Activated CD4-positive, alpha-beta T cell treated with anti-CD3 and anti-CD28 coated beads, Interleukin-2, amount 10 ng/mL, durations not matched to agents 24 days and 14 days (primary cell): ENCODE measurements at regions not wholly inside any gene's neighbourhood (a gene's known extent, or its start where the extent isn't known, plus 50 kb on each side); places are given as distances from the start of the nearest gene placed in this dataset.
"Not testable (repeated sequence)": the region's sequence is repeated elsewhere in the genome, so short reads cannot be mapped to it uniquely, and the experiment has no call there.

Source experiments
- DNase-seq: peaks from one replicate; pipeline ENCODE4 v3.0.0; 2022
- H3K27ac Mint-ChIP-seq: one replicate; pipeline ENCODE4 v1.8.0; 2022; ENCODE audit warnings: mild to moderate bottlenecking, mixed read lengths
- H3K27me3 Mint-ChIP-seq: one replicate; pipeline ENCODE4 v1.8.0; 2022; ENCODE audit warnings: mixed read lengths
- H3K36me3 Mint-ChIP-seq: one replicate; pipeline ENCODE4 v1.8.0; 2022; ENCODE audit warnings: low read depth, mild to moderate bottlenecking, mixed read lengths
- H3K4me1 Mint-ChIP-seq: one replicate; pipeline ENCODE4 v1.8.0; 2021; ENCODE audit warnings: mixed read lengths
- H3K4me3 Mint-ChIP-seq: one replicate; pipeline ENCODE4 v1.8.0; 2022; ENCODE audit warnings: mild to moderate bottlenecking, moderate library complexity, mixed read lengths
- H3K9me3 Mint-ChIP-seq: one replicate; pipeline ENCODE4 v1.8.0; 2021; ENCODE audit warnings: mixed read lengths
- intact Hi-C: fragments of 100-400 bp; cut with micrococcal nuclease; formaldehyde crosslinking; loops from one replicate; pipeline ENCODE4 v1.15.1; 2023

GRCh38 chr11:103594283-103594682 is 442.2 kb upstream of the DDI1 start:
- no peaks in the 10 kb centered on the region for H3K27me3 Mint-ChIP-seq
- intact Hi-C loops = no loop called here
- H3K36me3 Mint-ChIP-seq = no peaks in the 10 kb centered on the region
- no peaks in the 10 kb centered on the region for H3K9me3 Mint-ChIP-seq
- DNase-seq = no peak
- no peaks in the 10 kb centered on the region for H3K4me1 Mint-ChIP-seq
- no peak overlapping the region for H3K4me3 Mint-ChIP-seq
- no peak overlapping the region for H3K27ac Mint-ChIP-seq

GRCh38 chr11:103596315-103596714 is 440.1 kb upstream of the DDI1 start:
- H3K9me3 Mint-ChIP-seq = no peaks in the 10 kb centered on the region
- intact Hi-C loops = no loop called here
- no peak for DNase-seq
- H3K27me3 Mint-ChIP-seq = no peaks in the 10 kb centered on the region
- no peak overlapping the region for H3K4me3 Mint-ChIP-seq
- H3K36me3 Mint-ChIP-seq = no peaks in the 10 kb centered on the region
- no peak overlapping the region for H3K27ac Mint-ChIP-seq
- no peaks in the 10 kb centered on the region for H3K4me1 Mint-ChIP-seq

GRCh38 chr11:103601225-103601846 is 435.1 kb upstream of the DDI1 start:
- Mint-ChIP-seq H3K9me3 (no peaks in the 10 kb centered on the region), H3K4me3 (no peak overlapping the region), H3K27me3 (peaks cover 1% of the 10 kb centered on the region), H3K4me1 (no peaks in the 10 kb centered on the region), H3K27ac (no peak overlapping the region), H3K36me3 (no peaks in the 10 kb centered on the region)
- intact Hi-C loops = loop anchor here (1.0 to 10.0 kb wide), 3 partner anchors 275 to 565 kb away; no protein-coding TSS in a partner anchor
- peak; percentile 73 for DNase-seq

GRCh38 chr11:103602840-103603239 is 433.6 kb upstream of the DDI1 start:
- H3K4me3 Mint-ChIP-seq = no peak overlapping the region
- peaks cover 1% of the 10 kb centered on the region for H3K27me3 Mint-ChIP-seq
- no peak overlapping the region for H3K27ac Mint-ChIP-seq
- no peaks in the 10 kb centered on the region for H3K9me3 Mint-ChIP-seq
- intact Hi-C loops = loop anchor here (10.0 kb wide), 1 partner anchor 398 kb away; no protein-coding TSS in a partner anchor
- no peak for DNase-seq
- no peaks in the 10 kb centered on the region for H3K36me3 Mint-ChIP-seq
- no peaks in the 10 kb centered on the region for H3K4me1 Mint-ChIP-seq

- H3K36me3 Mint-ChIP-seq = no peaks in the 10 kb centered on the region
- no peak overlapping the region for H3K4me3 Mint-ChIP-seq
- no peak overlapping the region for H3K27ac Mint-ChIP-seq
- no peaks in the 10 kb centered on the region for H3K4me1 Mint-ChIP-seq
- H3K27me3 Mint-ChIP-seq = peaks cover 1% of the 10 kb centered on the region
- DNase-seq = no peak
- H3K9me3 Mint-ChIP-seq = no peaks in the 10 kb centered on the region
- intact Hi-C loops = loop anchor here (10.0 kb wide), 1 partner anchor 400 kb away; no protein-coding TSS in a partner anchor
Observed at GRCh38 chr11:103604310-103604709, 432.1 kb upstream of the DDI1 start.

- DNase-seq = no peak
- Mint-ChIP-seq H3K9me3 (no peaks in the 10 kb centered on the region), H3K27me3 (peaks cover 1% of the 10 kb centered on the region), H3K4me3 (no peak overlapping the region), H3K27ac (no peak overlapping the region), H3K36me3 (no peaks in the 10 kb centered on the region), H3K4me1 (no peaks in the 10 kb centered on the region)
- intact Hi-C loops = loop anchor here (10.0 kb wide), 1 partner anchor 404 kb away; no protein-coding TSS in a partner anchor
Observed at GRCh38 chr11:103608566-103608965, 427.9 kb upstream of the DDI1 start.

- no peak overlapping the region for H3K4me3 Mint-ChIP-seq
- H3K27ac Mint-ChIP-seq = no peak overlapping the region
- intact Hi-C loops = loop anchor here (10.0 kb wide), 1 partner anchor 405 kb away; no protein-coding TSS in a partner anchor
Observed at GRCh38 chr11:103609117-103610066, 427.0 kb upstream of the DDI1 start.

GRCh38 chr11:103610435-103610834 is 426.0 kb upstream of the DDI1 start:
- intact Hi-C loops = no loop called here
- Mint-ChIP-seq H3K4me1 (no peaks in the 10 kb centered on the region), H3K27ac (no peak overlapping the region), H3K9me3 (no peaks in the 10 kb centered on the region), H3K36me3 (no peaks in the 10 kb centered on the region), H3K27me3 (no peaks in the 10 kb centered on the region), H3K4me3 (no peak overlapping the region)
- DNase-seq = no peak

More at GRCh38 chr11:103609117-103610066, 427.0 kb upstream of the DDI1 start:
- Mint-ChIP-seq H3K27me3 (peaks cover 1% of the 10 kb centered on the region), H3K9me3 (no peaks in the 10 kb centered on the region), H3K36me3 (no peaks in the 10 kb centered on the region), H3K4me1 (no peaks in the 10 kb centered on the region)
- DNase-seq = no peak

- intact Hi-C loops, H3K27ac Mint-ChIP-seq, H3K36me3 Mint-ChIP-seq, H3K4me1 Mint-ChIP-seq, H3K4me3 Mint-ChIP-seq, H3K9me3 Mint-ChIP-seq, DNase-seq, H3K27me3 Mint-ChIP-seq: not testable (repeated sequence)
Observed at GRCh38 chr11:103611526-103612260, 424.7 kb upstream of the DDI1 start.

GRCh38 chr11:103612451-103612850 is 424.0 kb upstream of the DDI1 start:
- H3K27me3 Mint-ChIP-seq, DNase-seq, H3K36me3 Mint-ChIP-seq, H3K4me1 Mint-ChIP-seq, intact Hi-C loops, H3K4me3 Mint-ChIP-seq, H3K27ac Mint-ChIP-seq, H3K9me3 Mint-ChIP-seq: not testable (repeated sequence)

- H3K36me3 Mint-ChIP-seq, DNase-seq, intact Hi-C loops, H3K4me3 Mint-ChIP-seq, H3K27ac Mint-ChIP-seq, H3K9me3 Mint-ChIP-seq, H3K4me1 Mint-ChIP-seq, H3K27me3 Mint-ChIP-seq: not testable (repeated sequence)
Observed at GRCh38 chr11:103616586-103616985, 419.9 kb upstream of the DDI1 start.

- intact Hi-C loops = no loop called here
- no peak for DNase-seq
- Mint-ChIP-seq H3K27me3 (no peaks in the 10 kb centered on the region), H3K27ac (no peak overlapping the region), H3K36me3 (no peaks in the 10 kb centered on the region), H3K4me3 (no peak overlapping the region), H3K9me3 (no peaks in the 10 kb centered on the region), H3K4me1 (no peaks in the 10 kb centered on the region)
Observed at GRCh38 chr11:103618528-103618927, 417.9 kb upstream of the DDI1 start.

GRCh38 chr11:103619480-103619879 is 417.0 kb upstream of the DDI1 start:
- H3K27ac Mint-ChIP-seq = no peak overlapping the region
- intact Hi-C loops = no loop called here
- H3K9me3 Mint-ChIP-seq = no peaks in the 10 kb centered on the region
- H3K27me3 Mint-ChIP-seq = no peaks in the 10 kb centered on the region
- no peak overlapping the region for H3K4me3 Mint-ChIP-seq
- no peak for DNase-seq
- H3K36me3 Mint-ChIP-seq = no peaks in the 10 kb centered on the region
- no peaks in the 10 kb centered on the region for H3K4me1 Mint-ChIP-seq

- H3K4me1 Mint-ChIP-seq = no peaks in the 10 kb centered on the region
- intact Hi-C loops = no loop called here
- no peak overlapping the region for H3K27ac Mint-ChIP-seq
- no peak overlapping the region for H3K4me3 Mint-ChIP-seq
- H3K36me3 Mint-ChIP-seq = no peaks in the 10 kb centered on the region
- H3K27me3 Mint-ChIP-seq = no peaks in the 10 kb centered on the region
- no peaks in the 10 kb centered on the region for H3K9me3 Mint-ChIP-seq
- no peak for DNase-seq
Observed at GRCh38 chr11:103619938-103620337, 416.5 kb upstream of the DDI1 start.
